ENCODE measurements at regions not wholly inside any gene's neighbourhood (a gene's known extent, or its start where the extent isn't known, plus 50 kb on each side); places are given as distances from the start of the nearest gene placed in this dataset.

GRCh38 chr5:167726642-167727041 is 564.8 kb upstream of the WWC1 start:
- H3K4me3 Mint-ChIP-seq, result no peak overlapping the region
- no peaks in the 10 kb centered on the region for H3K9me3 ChIP-seq (ENCODE audit: control insufficient read depth, insufficient read depth, low read length)
- H3K4me1 Mint-ChIP-seq, result peaks cover 8% of the 10 kb centered on the region in 2 donors
- no peaks in the 10 kb centered on the region for H3K9me3 Mint-ChIP-seq
- H3K27ac Mint-ChIP-seq, result no peak overlapping the region
- TF ChIP-seq, protein P1, sequence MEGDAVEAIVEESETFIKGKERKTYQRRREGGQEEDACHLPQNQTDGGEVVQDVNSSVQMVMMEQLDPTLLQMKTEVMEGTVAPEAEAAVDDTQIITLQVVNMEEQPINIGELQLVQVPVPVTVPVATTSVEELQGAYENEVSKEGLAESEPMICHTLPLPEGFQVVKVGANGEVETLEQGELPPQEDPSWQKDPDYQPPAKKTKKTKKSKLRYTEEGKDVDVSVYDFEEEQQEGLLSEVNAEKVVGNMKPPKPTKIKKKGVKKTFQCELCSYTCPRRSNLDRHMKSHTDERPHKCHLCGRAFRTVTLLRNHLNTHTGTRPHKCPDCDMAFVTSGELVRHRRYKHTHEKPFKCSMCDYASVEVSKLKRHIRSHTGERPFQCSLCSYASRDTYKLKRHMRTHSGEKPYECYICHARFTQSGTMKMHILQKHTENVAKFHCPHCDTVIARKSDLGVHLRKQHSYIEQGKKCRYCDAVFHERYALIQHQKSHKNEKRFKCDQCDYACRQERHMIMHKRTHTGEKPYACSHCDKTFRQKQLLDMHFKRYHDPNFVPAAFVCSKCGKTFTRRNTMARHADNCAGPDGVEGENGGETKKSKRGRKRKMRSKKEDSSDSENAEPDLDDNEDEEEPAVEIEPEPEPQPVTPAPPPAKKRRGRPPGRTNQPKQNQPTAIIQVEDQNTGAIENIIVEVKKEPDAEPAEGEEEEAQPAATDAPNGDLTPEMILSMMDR (IDR thresholded peaks at IDR 0.05), result no peak
- DNase-seq, result no peak
- no peaks in the 10 kb centered on the region for H3K4me1 ChIP-seq (ENCODE audit: control insufficient read depth, insufficient read depth, low read length)
- intact Hi-C loops (cut with micrococcal nuclease), result no loop called here
- peaks cover 4 to 9% of the 10 kb centered on the region in 2 donors for H3K27me3 Mint-ChIP-seq (ENCODE audit: low read depth in 2 of 2)
- no peak overlapping the region for H3K4me3 ChIP-seq (ENCODE audit: low read length)
- 83% methylated on average over 2 of the region's 2 CpGs for WGBS (ENCODE audit: insufficient coverage)
- H3K36me3 Mint-ChIP-seq, result no peaks in the 10 kb centered on the region
- no peak overlapping the region for H3K27ac ChIP-seq (ENCODE audit: low read length)
- no peak for ATAC-seq
- no peaks in the 10 kb centered on the region for H3K27me3 ChIP-seq (ENCODE audit: control insufficient read depth, insufficient read depth, low read length)
- H3K36me3 ChIP-seq (ENCODE audit: control insufficient read depth, insufficient read depth, low read length), result no peaks in the 10 kb centered on the region

DNA sequence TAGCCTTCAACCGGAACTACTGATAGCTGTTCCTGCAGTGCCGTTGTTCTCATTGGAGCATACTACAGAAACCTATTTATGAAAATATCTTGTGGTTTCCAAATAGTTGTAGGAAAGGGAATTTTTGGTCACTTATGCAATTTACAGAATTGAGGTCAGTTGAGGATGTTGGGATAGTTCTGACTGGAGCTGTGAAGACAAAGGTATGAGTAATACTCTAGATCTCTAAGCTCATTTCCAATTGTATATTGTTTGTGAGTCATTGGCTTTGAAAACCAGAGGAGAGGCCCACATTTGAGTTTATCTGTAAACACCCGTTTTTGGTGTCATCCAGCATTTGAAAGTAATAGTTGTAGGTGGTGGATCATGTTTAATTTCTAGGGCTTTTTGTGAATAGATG is 561.3 kb upstream of the WWC1 start:
- H3K27me3 ChIP-seq (ENCODE audit: control insufficient read depth, insufficient read depth, low read length), result no peaks in the 10 kb centered on the region
- TF ChIP-seq, protein P1 (IDR thresholded peaks at IDR 0.05), result no peak
- H3K9me3 ChIP-seq (ENCODE audit: control insufficient read depth, insufficient read depth, low read length), result no peaks in the 10 kb centered on the region
- no peaks in the 10 kb centered on the region for H3K4me1 Mint-ChIP-seq
- no peaks in the 10 kb centered on the region for H3K9me3 Mint-ChIP-seq
- H3K4me3 Mint-ChIP-seq, result no peak overlapping the region
- WGBS (ENCODE audit: insufficient coverage), result 93% methylated on average over 3 of the region's 3 CpGs
- no peak overlapping the region for H3K4me3 ChIP-seq (ENCODE audit: low read length)
- H3K27me3 Mint-ChIP-seq (ENCODE audit: low read depth in 2 of 2), result peaks cover 0 to 3% of the 10 kb centered on the region in 2 donors
- intact Hi-C loops (cut with micrococcal nuclease), result no loop called here
- DNase-seq, result no peak
- H3K27ac ChIP-seq (ENCODE audit: low read length), result no peak overlapping the region
- no peaks in the 10 kb centered on the region for H3K36me3 Mint-ChIP-seq
- no peak for ATAC-seq
- H3K36me3 ChIP-seq (ENCODE audit: control insufficient read depth, insufficient read depth, low read length), result no peaks in the 10 kb centered on the region
- H3K27ac Mint-ChIP-seq, result no peak overlapping the region
- no peaks in the 10 kb centered on the region for H3K4me1 ChIP-seq (ENCODE audit: control insufficient read depth, insufficient read depth, low read length)

DNA sequence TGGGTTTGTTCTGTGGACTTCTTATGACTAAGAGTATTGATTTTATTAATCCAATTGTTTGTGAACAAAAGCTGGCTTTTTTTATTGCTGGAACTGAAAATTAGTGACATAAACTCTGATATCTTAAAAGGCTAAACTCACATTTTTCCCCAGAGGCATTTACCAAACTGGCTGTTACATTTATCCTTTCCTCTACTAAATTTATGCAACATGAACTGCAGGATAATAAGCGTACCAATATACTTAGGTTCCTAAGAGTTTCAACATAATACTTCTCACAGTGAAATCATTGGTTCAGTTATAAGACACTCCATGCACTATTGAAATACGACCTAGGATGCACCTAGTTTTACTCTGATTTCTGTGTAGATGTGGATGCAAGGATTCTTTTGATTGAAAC is 560.8 kb upstream of the WWC1 start:
- H3K27me3 Mint-ChIP-seq (ENCODE audit: low read depth in 2 of 2), result peaks cover 0 to 2% of the 10 kb centered on the region in 2 donors
- intact Hi-C loops (cut with micrococcal nuclease), result no loop called here
- ATAC-seq, result no peak

DNA sequence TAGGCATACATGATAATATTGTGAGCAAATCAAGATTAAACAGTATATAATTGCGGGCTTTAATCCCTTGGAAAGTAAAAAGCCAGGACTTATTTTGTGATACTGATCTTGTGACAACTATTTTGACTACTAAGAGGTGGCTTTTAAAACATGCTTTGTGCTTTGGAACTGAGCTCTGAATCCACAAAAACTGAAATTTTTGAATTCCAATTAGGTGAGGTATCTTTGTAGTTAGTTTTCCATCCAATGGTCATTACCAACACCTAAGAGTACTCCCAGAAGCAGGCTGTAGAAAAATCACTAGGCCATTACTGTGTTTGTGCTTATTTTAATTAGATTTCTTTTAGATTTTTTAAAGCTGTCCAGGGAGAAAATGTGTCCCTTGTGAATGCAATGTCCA is 559.5 kb upstream of the WWC1 start:
- no peak for DNase-seq
- Mint-ChIP-seq H3K4me1 (no peaks in the 10 kb centered on the region), H3K27ac (no peak overlapping the region), H3K9me3 (no peaks in the 10 kb centered on the region), H3K4me3 (no peak overlapping the region), H3K36me3 (no peaks in the 10 kb centered on the region), H3K27me3 (ENCODE audit: low read depth in 2 of 2) (no peaks in the 10 kb centered on the region)
- TF ChIP-seq, protein P1 (IDR thresholded peaks at IDR 0.05), result no peak
- no peaks in the 10 kb centered on the region for H3K36me3 ChIP-seq (ENCODE audit: control insufficient read depth, insufficient read depth, low read length)
- no peaks in the 10 kb centered on the region for H3K27me3 ChIP-seq (ENCODE audit: control insufficient read depth, insufficient read depth, low read length)
- no peaks in the 10 kb centered on the region for H3K9me3 ChIP-seq (ENCODE audit: control insufficient read depth, insufficient read depth, low read length)
- ATAC-seq, result no peak
- WGBS (ENCODE audit: insufficient coverage), result 85% methylated on average over 1 of the region's 1 CpG
- intact Hi-C loops (cut with micrococcal nuclease), result no loop called here
- no peaks in the 10 kb centered on the region for H3K4me1 ChIP-seq (ENCODE audit: control insufficient read depth, insufficient read depth, low read length)
- H3K27ac ChIP-seq (ENCODE audit: low read length), result no peak overlapping the region
- H3K4me3 ChIP-seq (ENCODE audit: low read length), result no peak overlapping the region

More for the DNA sequence above, 560.8 kb upstream of the WWC1 start:
- Histone ChIP-seq H3K4me3 (ENCODE audit: low read length) (no peak overlapping the region), H3K27me3 (ENCODE audit: control insufficient read depth, insufficient read depth, low read length) (no peaks in the 10 kb centered on the region), H3K9me3 (ENCODE audit: control insufficient read depth, insufficient read depth, low read length) (no peaks in the 10 kb centered on the region), H3K27ac (ENCODE audit: low read length) (no peak overlapping the region), H3K36me3 (ENCODE audit: control insufficient read depth, insufficient read depth, low read length) (no peaks in the 10 kb centered on the region), H3K4me1 (ENCODE audit: control insufficient read depth, insufficient read depth, low read length) (no peaks in the 10 kb centered on the region)
- DNase-seq, result no peak
- TF ChIP-seq, protein P1 (IDR thresholded peaks at IDR 0.05), result no peak
- 50% methylated on average over 1 of the region's 2 CpGs for WGBS (ENCODE audit: insufficient coverage)
- Mint-ChIP-seq H3K9me3 (no peaks in the 10 kb centered on the region), H3K27ac (no peak overlapping the region), H3K4me3 (no peak overlapping the region), H3K4me1 (no peaks in the 10 kb centered on the region), H3K36me3 (no peaks in the 10 kb centered on the region)

Data from natural killer cell (primary cell).